CD4-positive, alpha-beta T cell (primary cell): ENCODE measurements at regions not wholly inside any gene's neighbourhood (a gene's known extent, or its start where the extent isn't known, plus 50 kb on each side); places are given as distances from the start of the nearest gene placed in this dataset.

Experiments
- ATAC-seq: fragments of 200-7000 bp; cut with Tn5 transposase; one replicate; pipeline ENCODE4 v1.10.0; 2022; ENCODE audit warnings: mild to moderate bottlenecking; ENCODE audit not compliant: poor library complexity
- CTCF ChIA-PET: fragments of 350-600 bp; sonication (Branson Sonifier 250); formaldehyde crosslinking; loops from one replicate; lab custom pipeline; 2021; ENCODE audit warnings: antibody characterized with exemption, inconsistent platforms; lab: Charles Lee
- POLR2A ChIA-PET: fragments of 350-600 bp; sonication (Branson Sonifier 250); formaldehyde crosslinking; loops from one replicate; lab custom pipeline; 2021; ENCODE audit warnings: antibody characterized with exemption, inconsistent platforms; lab: Charles Lee
- DNase-seq, 14 experiments: peaks; one replicate each; pipeline ENCODE4 v3.0.0-alpha.2; 2013 to 2020; ENCODE audit warnings: mixed read lengths in 2 of 14
- H3K27ac ChIP-seq, 2 donors: one replicate each; pipeline versions ENCODE4 v1.5.1 to v1.7.0; 2013; ENCODE audit warnings: low read length in 2 of 2, low read depth in 1 of 2, mild to moderate bottlenecking in 1 of 2
- H3K27me3 ChIP-seq, 2 experiments: 1 replicate in 1 of 2; 2 replicates in 1 of 2; pipeline versions ENCODE4 v1.6.1 to v1.7.0; 2013; ENCODE audit warnings: low read length in 2 of 2, control low read depth in 1 of 2, mild to moderate bottlenecking in 1 of 2, moderate library complexity in 1 of 2; ENCODE audit not compliant: insufficient read depth in 2 of 2, control insufficient read depth in 1 of 2
- H3K36me3 ChIP-seq: one replicate; pipeline ENCODE4 v1.6.1; 2013; ENCODE audit warnings: low read length, control low read depth; ENCODE audit not compliant: insufficient read depth
- H3K4me1 ChIP-seq: one replicate; pipeline ENCODE4 v1.6.1; 2013; ENCODE audit warnings: low read length, control low read depth; ENCODE audit not compliant: insufficient read depth
- H3K4me3 ChIP-seq: one replicate; pipeline ENCODE4 v1.5.1; 2013; ENCODE audit warnings: mild to moderate bottlenecking, low read length, moderate library complexity
- H3K9me3 ChIP-seq, 2 experiments: 1 replicate in 1 of 2; 2 replicates in 1 of 2; pipeline versions ENCODE4 v1.6.1 to v1.7.0; 2013; ENCODE audit warnings: low read length in 2 of 2, mild to moderate bottlenecking in 2 of 2, control low read depth in 1 of 2, moderate library complexity in 1 of 2; ENCODE audit not compliant: control insufficient read depth in 1 of 2, insufficient read depth in 1 of 2
- H3K27ac Mint-ChIP-seq: one replicate; pipeline ENCODE4 v1.8.0; 2020; ENCODE audit warnings: mixed read lengths
- H3K27me3 Mint-ChIP-seq: one replicate; pipeline ENCODE4 v1.8.0; 2021; ENCODE audit warnings: mixed read lengths
- H3K36me3 Mint-ChIP-seq: one replicate; pipeline ENCODE4 v1.8.0; 2021; ENCODE audit warnings: low read depth, mixed read lengths
- H3K4me1 Mint-ChIP-seq: one replicate; pipeline ENCODE4 v1.8.0; 2021; ENCODE audit warnings: low read depth, mixed read lengths
- H3K4me3 Mint-ChIP-seq: one replicate; pipeline ENCODE4 v1.8.0; 2020; ENCODE audit warnings: mild to moderate bottlenecking, mixed read lengths
- H3K9me3 Mint-ChIP-seq: one replicate; pipeline ENCODE4 v1.8.0; 2020; ENCODE audit warnings: mixed read lengths
- CTCF ChIP-seq: fragments of 200-600 bp; IDR thresholded peaks from one replicate; pipeline ENCODE4 v1.8.0; 2022; ENCODE audit warnings: antibody characterized with exemption, mild to moderate bottlenecking
- intact Hi-C, 2 experiments: fragments of 100-400 bp; cut with DNase I in 1 of 2; cut with micrococcal nuclease in 1 of 2; formaldehyde crosslinking; loops; one replicate each; pipeline versions ENCODE4 v1.15.1 to v1.9.0; 2023 to 2025; cut with DNase I, micrococcal nuclease

GRCh38 chr4:64893205-64893604 lies 484.0 kb upstream of the TECRL start:
- H3K36me3 Mint-ChIP-seq: no peaks in the 10 kb centered on the region
- no peak for DNase-seq

GRCh38 chr4:64889906-64890610 lies 480.8 kb upstream of the TECRL start:
- POLR2A ChIA-PET: no interaction called here
- peaks cover 0 to 4% of the 10 kb centered on the region in 2 experiments for H3K9me3 ChIP-seq
- Mint-ChIP-seq H3K9me3 (no peaks in the 10 kb centered on the region), H3K4me3 (no peak overlapping the region), H3K36me3 (no peaks in the 10 kb centered on the region), H3K27me3 (no peaks in the 10 kb centered on the region), H3K27ac (no peak overlapping the region), H3K4me1 (no peaks in the 10 kb centered on the region)
- no peak for DNase-seq
- H3K27ac ChIP-seq: no peak overlapping the region
- no peak overlapping the region for H3K4me3 ChIP-seq
- H3K27me3 ChIP-seq: no peaks in the 10 kb centered on the region
- H3K36me3 ChIP-seq: no peaks in the 10 kb centered on the region
- intact Hi-C loops: no loop called here
- CTCF ChIA-PET: no interaction called here
- no peak for TF ChIP-seq CTCF
- H3K4me1 ChIP-seq: no peaks in the 10 kb centered on the region
- ATAC-seq: no peak

More at GRCh38 chr4:64893205-64893604, 484.0 kb upstream of the TECRL start:
- ATAC-seq: no peak
- intact Hi-C loops: no loop called here
- no peak overlapping the region for H3K4me3 ChIP-seq
- Mint-ChIP-seq H3K4me3 (no peak overlapping the region), H3K27me3 (no peaks in the 10 kb centered on the region), H3K9me3 (no peaks in the 10 kb centered on the region), H3K4me1 (no peaks in the 10 kb centered on the region), H3K27ac (no peak overlapping the region)
- no peak for TF ChIP-seq CTCF
- no peak overlapping the region for H3K27ac ChIP-seq
- ChIA-PET CTCF (no interaction called here), POLR2A (no interaction called here)
- H3K9me3 ChIP-seq: peaks cover 0 to 6% of the 10 kb centered on the region in 2 experiments
- no peaks in the 10 kb centered on the region for H3K4me1 ChIP-seq
- H3K36me3 ChIP-seq: no peaks in the 10 kb centered on the region
- no peaks in the 10 kb centered on the region for H3K27me3 ChIP-seq

- H3K27me3 ChIP-seq: no peaks in the 10 kb centered on the region
- TF ChIP-seq CTCF: no peak
- H3K36me3 ChIP-seq: no peaks in the 10 kb centered on the region
- H3K4me3 Mint-ChIP-seq: no peak overlapping the region
- no peak overlapping the region for H3K4me3 ChIP-seq
- intact Hi-C loops: no loop called here
- CTCF ChIA-PET: no interaction called here
- POLR2A ChIA-PET: no interaction called here
- H3K9me3 Mint-ChIP-seq: no peaks in the 10 kb centered on the region
- no peak for DNase-seq
- no peaks in the 10 kb centered on the region for H3K27me3 Mint-ChIP-seq
- peaks cover 10% of the 10 kb centered on the region for H3K4me1 Mint-ChIP-seq
- H3K9me3 ChIP-seq: peaks cover 0 to 8% of the 10 kb centered on the region in 2 experiments
- H3K36me3 Mint-ChIP-seq: no peaks in the 10 kb centered on the region
- no peak overlapping the region for H3K27ac Mint-ChIP-seq
- H3K27ac ChIP-seq: no peak overlapping the region
- H3K4me1 ChIP-seq: no peaks in the 10 kb centered on the region
- no peak for ATAC-seq
Observed at GRCh38 chr4:64883087-64883807, 474.0 kb upstream of the TECRL start.
